ENCODE measurements at regions not wholly inside any gene's neighbourhood (a gene's known extent, or its start where the extent isn't known, plus 50 kb on each side); places are given as distances from the start of the nearest gene placed in this dataset.

- TF ChIP-seq CTCF (IDR thresholded peaks at IDR 0.05) = no peak
- no peak for TF ChIP-seq POLR2A (IDR thresholded peaks at IDR 0.05)
These were observed 321.4 kb upstream of the MMADHC start for GRCh38 chr2:149908726-149909683.
